HCT116 (cell line): ENCODE measurements at regions not wholly inside any gene's neighbourhood (a gene's known extent, or its start where the extent isn't known, plus 50 kb on each side); places are given as distances from the start of the nearest gene placed in this dataset.

Experiments
- ATAC-seq: fragments of 200-7000 bp; cut with Tn5 transposase; 2 replicates; pipeline ENCODE4 v1.9.1; 2020; ENCODE audit warnings: mild to moderate bottlenecking, moderate library complexity
- BruUV-seq: library from RNA; stranded (reverse); fragments of 400-500 nt; replicated peaks from 2 replicates; lab custom pipeline; 2021; lab: Mats Ljungman, UMichigan
- CTCF ChIA-PET: fragments of 300-600 bp; sonication (Branson Sonifier 250); formaldehyde crosslinking; loops from one replicate; lab custom pipeline; 2021; ENCODE audit warnings: antibody characterized with exemption; lab: Charles Lee
- POLR2A ChIA-PET: fragments of 300-600, 350-600 bp; sonication (Branson Sonifier 250); formaldehyde crosslinking; loops from one replicate; lab custom pipeline; 2021; ENCODE audit warnings: antibody characterized with exemption; lab: Charles Lee
- RAD21 ChIA-PET, 2 experiments: fragments of 300-600 bp; sonication (Branson Sonifier 250); formaldehyde crosslinking; loops; one replicate each; lab custom pipeline; 2023; ENCODE audit warnings: low total read pairs in 2 of 2; ENCODE audit not compliant: uncharacterized antibody in 2 of 2, unreplicated experiment in 2 of 2, low non-redundant PET in 1 of 2; lab: Charles Lee
- DNase-seq: peaks from one replicate; pipeline ENCODE4 v3.0.0-alpha.2; 2010; ENCODE audit warnings: low read depth, low spot score
- H2AFZ ChIP-seq: fragments of 200-600 bp; shearing (Covaris generic), sonication (generic); 2 replicates; pipeline ENCODE4 v1.6.1; 2017; ENCODE audit warnings: low read depth, mixed run types, mixed read lengths, antibody characterized with exemption, low read length; ENCODE audit not compliant: poor library complexity, severe bottlenecking
- H3K27ac ChIP-seq: 2 replicates; pipeline ENCODE4 v1.5.1; 2012; ENCODE audit warnings: low read depth, low read length
- H3K27me3 ChIP-seq: fragments of 200-600 bp; sonication (generic); 2 replicates; pipeline ENCODE4 v1.6.1; 2016; ENCODE audit warnings: mixed run types, low read length, mixed read lengths; ENCODE audit not compliant: insufficient read depth
- H3K36me3 ChIP-seq, 2 experiments: fragments of 200-500 bp in 1 of 2; fragments of 200-600 bp in 1 of 2; sonication (Bioruptor generic) in 1 of 2; sonication (generic) in 1 of 2; 2 replicates each; pipeline versions ENCODE4 v1.5.1 to v1.6.1; 2014 to 2016; ENCODE audit warnings: low read length in 2 of 2, inconsistent platforms in 1 of 2, mixed read lengths in 1 of 2, mixed run types in 1 of 2; ENCODE audit not compliant: insufficient read depth in 2 of 2, control insufficient read depth in 1 of 2
- H3K4me1 ChIP-seq, 2 experiments: fragments of 200-600 bp in 1 of 2; sonication (generic) in 1 of 2; 2 replicates each; pipeline versions ENCODE4 v1.5.1 to v1.6.1; 2012 to 2017; ENCODE audit warnings: low read length in 2 of 2, inconsistent platforms in 1 of 2, mild to moderate bottlenecking in 1 of 2, mixed read lengths in 1 of 2, mixed run types in 1 of 2, moderate library complexity in 1 of 2; ENCODE audit not compliant: insufficient read depth in 2 of 2, control insufficient read depth in 1 of 2
- H3K4me2 ChIP-seq: fragments of 200-600 bp; sonication (generic); 2 replicates; pipeline ENCODE4 v1.6.1; 2017; ENCODE audit warnings: mixed run types, low read length, mixed read lengths
- H3K4me3 ChIP-seq, 2 experiments: fragments of 200-600 bp in 1 of 2; sonication (generic) in 1 of 2; replicated peaks in 1 of 2; 2 replicates each; pipeline ENCODE4 v1.5.1; 2011 to 2016; ENCODE audit warnings: low read length in 2 of 2, control low read depth in 1 of 2, low read depth in 1 of 2, mild to moderate bottlenecking in 1 of 2, mixed read lengths in 1 of 2, mixed run types in 1 of 2
- H3K79me2 ChIP-seq: fragments of 200-600 bp; sonication (generic); 2 replicates; pipeline ENCODE4 v1.6.1; 2017; ENCODE audit warnings: mild to moderate bottlenecking, mixed run types, low read length, moderate library complexity, mixed read lengths; ENCODE audit not compliant: insufficient read depth
- H3K9ac ChIP-seq: fragments of 200-600 bp; sonication (generic); 2 replicates; pipeline ENCODE4 v1.6.1; 2016; ENCODE audit warnings: low read length, mixed read lengths
- H3K9me2 ChIP-seq: fragments of 200-600 bp; sonication (generic), shearing (Covaris generic); 2 replicates; pipeline ENCODE4 v1.6.1; 2017; ENCODE audit warnings: mixed run types, mild to moderate bottlenecking, moderate library complexity; ENCODE audit not compliant: insufficient read depth
- H3K9me3 ChIP-seq, 2 experiments: fragments of 200-500 bp in 1 of 2; fragments of 200-600 bp in 1 of 2; sonication (Bioruptor generic) in 1 of 2; sonication (generic) in 1 of 2; 2 replicates each; pipeline ENCODE4 v1.6.1; 2014 to 2017; ENCODE audit warnings: low read length in 2 of 2, mixed read lengths in 2 of 2, inconsistent platforms in 1 of 2, low read depth in 1 of 2, mild to moderate bottlenecking in 1 of 2, mixed run types in 1 of 2, moderate library complexity in 1 of 2; ENCODE audit not compliant: control insufficient read depth in 1 of 2, insufficient read depth in 1 of 2
- H4K20me1 ChIP-seq: fragments of 200-600 bp; sonication (generic), shearing (Covaris generic); 2 replicates; pipeline ENCODE4 v1.6.1; 2017; ENCODE audit warnings: mixed run types, mild to moderate bottlenecking, moderate library complexity; ENCODE audit not compliant: insufficient read depth
- ATF3 ChIP-seq: IDR thresholded peaks from 2 replicates; pipeline ENCODE4 v1.6.1; 2012
- ELF1 ChIP-seq: IDR thresholded peaks from 2 replicates; pipeline ENCODE4 v1.6.1; 2012; ENCODE audit warnings: low read depth, borderline replicate concordance
- EZH2 ChIP-seq: fragments of 200-600 bp; sonication (generic); IDR thresholded peaks from 2 replicates; pipeline ENCODE4 v1.6.1; 2017; ENCODE audit warnings: antibody characterized with exemption, mixed run types
- EZH2phosphoT487 ChIP-seq: fragments of 200-600 bp; IDR thresholded peaks from 2 replicates; pipeline ENCODE4 v1.6.1; 2018; ENCODE audit warnings: antibody characterized with exemption, borderline replicate concordance
- JUND ChIP-seq: IDR thresholded peaks from 2 replicates; pipeline ENCODE4 v1.6.1; 2012
- POLR2A ChIP-seq: IDR thresholded peaks from 2 replicates; pipeline ENCODE4 v1.7.0; 2011; ENCODE audit warnings: borderline replicate concordance; ENCODE audit not compliant: insufficient read depth, insufficient read length; ENCODE audit errors: extremely low read depth
- POLR2AphosphoS5 ChIP-seq: IDR thresholded peaks from 2 replicates; pipeline ENCODE4 v1.6.1; 2011; ENCODE audit warnings: mild to moderate bottlenecking, low read depth, low read length, moderate library complexity
- REST ChIP-seq: IDR thresholded peaks from 2 replicates; pipeline ENCODE4 v1.6.1; 2012; ENCODE audit warnings: low read depth
- SIN3A ChIP-seq: IDR thresholded peaks from 2 replicates; pipeline ENCODE4 v1.6.1; 2012; ENCODE audit warnings: low read depth
- SP1 ChIP-seq: IDR thresholded peaks from 2 replicates; pipeline ENCODE4 v1.6.1; 2012; ENCODE audit warnings: low read depth
- SRF ChIP-seq: IDR thresholded peaks from 2 replicates; pipeline ENCODE4 v1.6.1; 2012; ENCODE audit warnings: low read depth
- ZFX ChIP-seq: fragments of 450-650 bp; IDR thresholded peaks from 2 replicates; pipeline ENCODE4 v1.6.1; 2017
- ZNF274 ChIP-seq: fragments of 200-500 bp; sonication (Bioruptor generic); IDR thresholded peaks from 2 replicates; pipeline ENCODE4 v1.6.1; 2014; ENCODE audit warnings: mild to moderate bottlenecking, low read depth, low read length, inconsistent platforms
- intact Hi-C: fragments of 100-400 bp; cut with micrococcal nuclease; formaldehyde crosslinking; loops from 2 replicates; pipeline ENCODE4 v1.10.0; 2022

GRCh38 chrX:4570151-4570550 is 856.7 kb upstream of the PRKX start:
- CTCF ChIA-PET: no interaction called here
- Histone ChIP-seq H3K4me1 (no peaks in the 10 kb centered on the region), H3K9ac (no peak overlapping the region), H2AFZ (no peak overlapping the region), H3K36me3 (no peaks in the 10 kb centered on the region), H3K4me2 (no peak overlapping the region)
- RAD21 ChIA-PET: no interaction called here
- no peak for ATAC-seq
- TF ChIP-seq SIN3A (no peak), EZH2phosphoT487 (no peak), POLR2AphosphoS5 (no peak), EZH2 (no peak), ELF1 (no peak), ZNF274 (no peak), ATF3 (no peak)
- TF ChIP-seq, all 23 proteins: peak for 0
- Histone ChIP-seq H3K4me3 (no peak overlapping the region), H4K20me1 (no peaks in the 10 kb centered on the region), H3K79me2 (no peaks in the 10 kb centered on the region), H3K27me3 (no peaks in the 10 kb centered on the region), H3K9me2 (no peaks in the 10 kb centered on the region), H3K27ac (no peak overlapping the region), H3K9me3 (no peaks in the 10 kb centered on the region)
- DNase-seq: no peak
- POLR2A ChIA-PET: no interaction called here
- intact Hi-C loops: no loop called here
- BruUV-seq: no TSS peak

GRCh38 chrX:4560192-4560591 is 846.7 kb upstream of the PRKX start:
- CTCF ChIA-PET: no interaction called here
- no peak overlapping the region for H3K4me3 ChIP-seq
- no peak overlapping the region for H3K4me2 ChIP-seq
- no peaks in the 10 kb centered on the region for H3K4me1 ChIP-seq
- no peaks in the 10 kb centered on the region for H3K36me3 ChIP-seq
- no peaks in the 10 kb centered on the region for H3K9me2 ChIP-seq
- H3K27me3 ChIP-seq: no peaks in the 10 kb centered on the region
- no TSS peak for BruUV-seq
- DNase-seq (no peak), ATAC-seq (no peak)
- H3K9ac ChIP-seq: no peak overlapping the region
- H3K27ac ChIP-seq: no peak overlapping the region
- TF ChIP-seq SIN3A (no peak), JUND (no peak), POLR2A (no peak), SP1 (no peak), SRF (no peak), ATF3 (no peak), EZH2 (no peak), REST (no peak), EZH2phosphoT487 (no peak), ZFX (no peak)
- no peaks in the 10 kb centered on the region for H3K9me3 ChIP-seq
- intact Hi-C loops: no loop called here
- no peak overlapping the region for H2AFZ ChIP-seq
- H3K79me2 ChIP-seq: no peaks in the 10 kb centered on the region
- RAD21 ChIA-PET: no interaction called here
- POLR2A ChIA-PET: no interaction called here
- H4K20me1 ChIP-seq: no peaks in the 10 kb centered on the region
